Neural cell (in vitro differentiated cells): ENCODE measurements at regions not wholly inside any gene's neighbourhood (a gene's known extent, or its start where the extent isn't known, plus 50 kb on each side); places are given as distances from the start of the nearest gene placed in this dataset.

ENCODE experiments used
- CTCF ChIP-seq: fragments of 450-650 bp; IDR thresholded peaks from 2 replicates; pipeline ENCODE4 v1.5.1; 2014; ENCODE audit warnings: antibody characterized with exemption, mild to moderate bottlenecking, moderate library complexity; ENCODE audit not compliant: poor library complexity, severe bottlenecking
- EP300 ChIP-seq: fragments of 450-650 bp; conservative IDR thresholded peaks from 2 replicates; pipeline ENCODE4 v1.6.1; 2014; ENCODE audit warnings: antibody characterized with exemption, mild to moderate bottlenecking, moderate library complexity; ENCODE audit not compliant: poor library complexity, severe bottlenecking
- EZH2 ChIP-seq: fragments of 200-600, 300-800 bp; shearing (Covaris generic), sonication (generic); IDR thresholded peaks from 2 replicates; pipeline ENCODE4 v1.6.1; 2014; ENCODE audit warnings: antibody characterized with exemption, low read length, borderline replicate concordance, mild to moderate bottlenecking; ENCODE audit not compliant: insufficient read depth, poor library complexity, severe bottlenecking
- POLR2AphosphoS5 ChIP-seq: IDR thresholded peaks from 2 replicates; pipeline ENCODE4 v1.6.1; 2012

GRCh38 chr4:40681600-40681999, 51.9 kb upstream of the RBM47 start:
- TF ChIP-seq EZH2 (no peak), EP300 (no peak), CTCF (no peak), POLR2AphosphoS5 (no peak)
